Duodenal mucosa (tissue), 2 donors: ENCODE measurements at regions not wholly inside any gene's neighbourhood (a gene's known extent, or its start where the extent isn't known, plus 50 kb on each side); places are given as distances from the start of the nearest gene placed in this dataset.

Experiments
- H3K27ac ChIP-seq: one replicate; pipeline ENCODE4 v1.7.0; 2013; ENCODE audit warnings: low read depth, low read length
- H3K27me3 ChIP-seq, 2 donors: one replicate each; pipeline ENCODE4 v1.7.0; 2013; ENCODE audit warnings: low read length in 2 of 2, control low read depth in 1 of 2; ENCODE audit not compliant: insufficient read depth in 2 of 2, control insufficient read depth in 1 of 2
- H3K36me3 ChIP-seq, 2 donors: one replicate each; pipeline ENCODE4 v1.7.0; 2013; ENCODE audit warnings: low read length in 2 of 2, control low read depth in 1 of 2; ENCODE audit not compliant: insufficient read depth in 2 of 2, control insufficient read depth in 1 of 2
- H3K4me1 ChIP-seq, 2 donors: one replicate each; pipeline ENCODE4 v1.7.0; 2013; ENCODE audit warnings: low read length in 2 of 2, control low read depth in 1 of 2; ENCODE audit not compliant: insufficient read depth in 2 of 2, control insufficient read depth in 1 of 2
- H3K4me3 ChIP-seq, 2 donors: one replicate each; pipeline ENCODE4 v1.7.0; 2013; ENCODE audit warnings: low read length in 2 of 2, low read depth in 1 of 2
- H3K9ac ChIP-seq, 2 donors: one replicate each; pipeline ENCODE4 v1.7.0; 2013; ENCODE audit warnings: low read length in 2 of 2, low read depth in 1 of 2
- H3K9me3 ChIP-seq, 2 donors: one replicate each; pipeline ENCODE4 v1.7.0; 2013; ENCODE audit warnings: low read length in 2 of 2, control low read depth in 1 of 2; ENCODE audit not compliant: control insufficient read depth in 1 of 2

DNA sequence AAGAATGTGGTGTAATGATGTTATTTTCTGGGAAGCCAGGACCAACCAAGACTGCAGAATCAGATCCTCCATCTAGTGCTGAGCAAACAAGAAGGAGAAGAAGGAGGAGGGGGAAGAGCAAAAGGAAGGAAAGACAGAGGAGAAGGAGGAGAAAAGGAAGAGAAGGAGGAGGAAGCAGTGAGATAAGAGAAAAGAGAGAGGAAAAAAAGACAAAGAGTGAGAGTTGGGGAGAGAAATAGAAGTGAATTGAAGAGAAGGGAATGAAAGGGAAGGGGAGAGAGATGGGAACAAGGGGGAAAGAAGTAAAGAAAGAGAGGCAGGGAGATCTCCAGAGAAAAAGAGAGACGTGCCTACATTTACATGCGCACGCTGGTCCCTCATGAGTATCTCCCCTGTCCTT, 153.5 kb downstream of the MN1 start:
- no peak overlapping the region for H3K9ac ChIP-seq
- no peak overlapping the region for H3K4me3 ChIP-seq
- H3K36me3 ChIP-seq = no peaks in the 10 kb centered on the region
- H3K9me3 ChIP-seq = no peaks in the 10 kb centered on the region
- H3K27ac ChIP-seq = no peak overlapping the region
- H3K4me1 ChIP-seq = no peaks in the 10 kb centered on the region
- H3K27me3 ChIP-seq = no peaks in the 10 kb centered on the region

DNA sequence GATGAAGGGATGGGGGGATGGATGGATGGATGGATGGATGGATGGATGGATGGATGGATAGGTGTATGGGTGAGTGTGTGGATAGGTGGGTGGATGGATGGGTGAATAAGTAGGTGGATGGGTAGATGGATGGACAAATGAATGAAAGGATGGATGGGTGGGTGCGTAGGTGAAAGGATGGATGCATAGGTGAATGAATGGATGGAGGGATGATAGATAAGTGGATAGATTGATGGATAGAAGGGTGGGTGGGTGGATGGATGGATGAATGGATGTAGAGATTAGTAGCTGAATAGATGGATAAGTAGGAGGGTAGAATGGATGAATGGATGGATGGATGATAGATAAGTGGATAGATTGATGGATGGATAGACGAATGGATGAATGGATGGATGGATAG, 152.7 kb downstream of the MN1 start:
- Histone ChIP-seq H3K36me3 (no peaks in the 10 kb centered on the region), H3K27me3 (no peaks in the 10 kb centered on the region), H3K27ac (no peak overlapping the region), H3K9ac (no peak overlapping the region), H3K4me1 (no peaks in the 10 kb centered on the region), H3K9me3 (no peaks in the 10 kb centered on the region), H3K4me3 (no peak overlapping the region)

DNA sequence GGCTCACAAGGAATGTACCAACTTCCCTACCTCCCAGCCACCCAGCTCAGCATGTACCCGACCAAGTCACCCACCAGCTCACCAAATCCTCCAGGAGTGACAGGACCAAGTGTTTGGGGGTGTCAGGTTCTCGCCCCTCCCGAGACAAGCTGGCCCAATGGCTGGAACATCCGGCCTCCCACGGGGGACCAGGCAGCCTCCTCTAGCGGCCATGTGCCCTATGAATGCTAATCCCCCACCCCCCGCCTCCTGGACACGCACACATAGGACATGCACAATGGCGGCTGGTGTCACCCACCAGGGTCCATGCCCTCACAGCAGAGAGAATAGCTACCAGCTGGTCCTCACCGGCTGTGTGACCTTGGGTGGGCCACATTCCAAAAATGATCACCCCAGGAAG, 151.0 kb downstream of the MN1 start:
- peaks cover 5 to 8% of the 10 kb centered on the region in 2 donors for H3K4me1 ChIP-seq
- H3K36me3 ChIP-seq = no peaks in the 10 kb centered on the region
- H3K27me3 ChIP-seq = no peaks in the 10 kb centered on the region
- H3K4me3 ChIP-seq = no peak overlapping the region
- H3K27ac ChIP-seq = no peak overlapping the region
- no peaks in the 10 kb centered on the region for H3K9me3 ChIP-seq
- no peak overlapping the region for H3K9ac ChIP-seq

- Histone ChIP-seq H3K27me3 (no peaks in the 10 kb centered on the region), H3K4me1 (peaks cover 5 to 8% of the 10 kb centered on the region in 2 donors), H3K36me3 (no peaks in the 10 kb centered on the region), H3K4me3 (no peak overlapping the region), H3K9me3 (no peaks in the 10 kb centered on the region), H3K27ac (no peak overlapping the region), H3K9ac (no peak overlapping the region)
Observed at GRCh38 chr22:27650985-27651384, 150.6 kb downstream of the MN1 start.

GRCh38 chr22:27651486-27651885, 150.1 kb downstream of the MN1 start:
- H3K4me1 ChIP-seq = peaks cover 5 to 8% of the 10 kb centered on the region in 2 donors
- H3K4me3 ChIP-seq = no peak overlapping the region
- H3K9ac ChIP-seq = no peak overlapping the region
- H3K9me3 ChIP-seq = peaks cover 0 to 4% of the 10 kb centered on the region in 2 donors
- no peaks in the 10 kb centered on the region for H3K27me3 ChIP-seq
- no peaks in the 10 kb centered on the region for H3K36me3 ChIP-seq
- H3K27ac ChIP-seq = no peak overlapping the region

DNA sequence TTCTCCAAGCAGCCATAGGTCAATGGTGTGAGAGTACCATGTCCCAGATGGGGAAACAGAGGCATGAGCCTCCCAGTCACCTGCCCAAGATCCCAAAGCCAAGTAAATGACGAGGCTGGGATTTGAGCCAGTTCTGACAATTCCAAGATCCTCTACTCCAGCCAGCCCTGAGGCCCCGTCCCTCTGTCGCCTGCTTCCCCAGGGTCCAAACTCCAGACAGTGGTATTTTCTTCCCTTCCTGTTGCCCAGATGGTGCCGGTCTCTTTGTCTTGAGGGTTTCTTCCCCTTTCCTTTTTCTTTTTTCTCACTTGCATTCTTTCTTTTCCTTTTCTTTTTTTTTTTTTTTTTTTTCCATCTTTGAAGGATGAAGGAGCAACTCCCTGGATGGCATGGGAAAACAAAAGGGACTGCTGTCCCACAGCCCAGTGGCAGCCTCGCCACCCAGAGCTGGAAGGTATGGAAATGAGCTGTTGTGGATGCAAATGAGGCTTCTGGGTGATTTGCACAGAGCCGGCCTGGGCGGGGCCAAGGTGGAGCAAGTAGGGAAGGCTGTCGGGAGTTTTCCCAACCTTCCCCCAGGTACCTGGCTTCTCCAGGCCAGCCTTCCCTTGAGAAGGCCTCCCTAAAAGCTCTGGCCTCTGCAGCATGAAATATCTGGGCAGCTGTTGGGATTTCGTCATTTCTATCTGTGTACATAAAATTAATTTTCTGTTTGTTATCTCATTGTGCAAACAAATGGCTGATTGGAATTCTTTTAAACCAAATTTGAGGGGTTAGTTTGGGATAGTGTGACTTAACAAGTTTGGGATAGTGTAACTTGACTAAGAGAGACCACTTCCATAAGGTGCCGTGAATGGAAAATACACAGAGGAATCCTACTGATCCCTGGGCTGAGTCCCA, 146.8 kb downstream of the MN1 start:
- Histone ChIP-seq H3K27ac (no peak overlapping the region), H3K9ac (no peak overlapping the region), H3K9me3 (peaks cover 0 to 9% of the 10 kb centered on the region in 2 donors), H3K4me1 (peaks cover 5 to 8% of the 10 kb centered on the region in 2 donors), H3K4me3 (peak overlapping the region in 1 of 2 donors; percentile 17), H3K27me3 (no peaks in the 10 kb centered on the region), H3K36me3 (no peaks in the 10 kb centered on the region)

- peaks cover 5 to 8% of the 10 kb centered on the region in 2 donors for H3K4me1 ChIP-seq
- peaks cover 0 to 9% of the 10 kb centered on the region in 2 donors for H3K9me3 ChIP-seq
- H3K27ac ChIP-seq = no peak overlapping the region
- H3K36me3 ChIP-seq = no peaks in the 10 kb centered on the region
- H3K4me3 ChIP-seq = no peak overlapping the region
- no peaks in the 10 kb centered on the region for H3K27me3 ChIP-seq
- no peak overlapping the region for H3K9ac ChIP-seq
Observed at GRCh38 chr22:27655582-27656185, 145.9 kb downstream of the MN1 start.

DNA sequence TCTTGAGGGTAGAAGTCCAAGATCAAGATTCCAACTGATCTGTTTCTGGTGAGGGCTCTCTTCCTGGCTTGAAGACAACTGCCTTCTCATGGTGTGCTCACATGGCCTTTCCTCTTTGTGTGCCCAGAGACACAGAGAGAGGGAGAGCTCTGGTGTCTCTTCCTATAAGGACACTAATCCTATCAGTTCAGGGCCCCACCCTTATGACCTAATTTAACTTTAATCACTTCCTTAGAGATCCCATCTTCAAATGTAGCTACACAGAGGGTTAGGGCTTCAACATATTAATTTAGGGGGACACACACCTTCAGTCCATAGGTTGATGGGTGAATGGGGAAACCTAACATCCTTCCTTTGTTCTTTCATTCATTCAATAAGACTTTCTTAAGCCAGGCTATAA, 144.6 kb downstream of the MN1 start:
- H3K36me3 ChIP-seq = no peaks in the 10 kb centered on the region
- peaks cover 0 to 9% of the 10 kb centered on the region in 2 donors for H3K9me3 ChIP-seq
- H3K4me1 ChIP-seq = peaks cover 5 to 8% of the 10 kb centered on the region in 2 donors
- H3K27me3 ChIP-seq = no peaks in the 10 kb centered on the region
- no peak overlapping the region for H3K9ac ChIP-seq
- no peak overlapping the region for H3K4me3 ChIP-seq
- H3K27ac ChIP-seq = no peak overlapping the region

GRCh38 chr22:27660306-27660705, 141.2 kb downstream of the MN1 start:
- Histone ChIP-seq H3K36me3 (no peaks in the 10 kb centered on the region), H3K9me3 (peaks cover 0 to 9% of the 10 kb centered on the region in 2 donors), H3K9ac (no peak overlapping the region), H3K27me3 (no peaks in the 10 kb centered on the region), H3K4me1 (peaks cover 6 to 10% of the 10 kb centered on the region in 2 donors), H3K27ac (no peak overlapping the region), H3K4me3 (no peak overlapping the region)
